Panc1 (cell line): ENCODE measurements at regions not wholly inside any gene's neighbourhood (a gene's known extent, or its start where the extent isn't known, plus 50 kb on each side); places are given as distances from the start of the nearest gene placed in this dataset.

Source experiments
- CTCF ChIP-seq: fragments of 450-650 bp; IDR thresholded peaks from 2 replicates; pipeline ENCODE4 v1.5.1; 2017; ENCODE audit warnings: mild to moderate bottlenecking
- POLR2AphosphoS5 ChIP-seq: IDR thresholded peaks from 2 replicates; pipeline ENCODE4 v1.6.1; 2012; ENCODE audit warnings: mild to moderate bottlenecking, low read depth, low read length, moderate library complexity
- TCF7L2 ChIP-seq: IDR thresholded peaks from 2 replicates; pipeline ENCODE4 v1.6.1; 2011; ENCODE audit warnings: mild to moderate bottlenecking, low read depth, low read length, inconsistent platforms

DNA sequence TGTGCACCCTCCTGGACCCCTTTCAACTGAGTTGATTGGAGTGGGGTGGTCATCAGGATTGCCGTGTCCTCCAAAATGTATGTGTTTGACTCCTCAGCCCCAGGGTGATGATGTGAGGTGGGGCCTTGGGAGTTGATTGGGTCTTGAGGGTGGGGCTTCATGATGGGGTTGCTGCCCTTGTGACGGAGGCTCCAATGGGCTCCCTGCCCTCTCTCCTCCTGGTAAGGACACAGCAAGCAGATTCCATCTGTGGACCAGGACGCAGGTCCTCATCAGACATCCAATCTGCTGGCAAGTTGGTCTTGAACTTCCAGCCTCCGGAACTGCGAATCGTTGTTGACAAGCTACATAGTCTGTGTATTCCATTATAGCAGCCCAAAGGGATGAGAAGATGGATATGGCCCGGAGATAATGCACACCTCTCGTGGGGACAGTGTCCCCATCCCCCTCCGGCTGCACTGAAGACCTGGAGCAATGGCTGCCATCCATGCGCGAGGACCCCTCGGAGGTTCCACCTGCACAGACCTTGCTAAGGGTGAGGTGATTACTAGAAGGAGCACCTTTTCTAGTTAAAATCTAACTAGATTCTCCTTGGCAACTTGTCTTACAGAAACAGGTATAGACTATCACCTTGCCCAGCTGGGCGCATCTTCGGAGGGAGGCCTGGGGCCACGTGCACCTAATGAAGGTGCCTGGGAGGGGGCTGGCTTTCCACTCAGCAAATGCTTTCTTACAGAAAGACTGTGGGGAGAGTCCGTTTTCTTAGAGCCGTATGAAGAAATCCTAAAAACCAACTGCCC lies 75.7 kb upstream of the IRX4 start:
- TF ChIP-seq CTCF = no peak
- no peak for TF ChIP-seq POLR2AphosphoS5
- no peak for TF ChIP-seq TCF7L2
